OCI-LY7 (cell line): ENCODE measurements at regions not wholly inside any gene's neighbourhood (a gene's known extent, or its start where the extent isn't known, plus 50 kb on each side); places are given as distances from the start of the nearest gene placed in this dataset.

Source experiments
- CTCF ChIP-seq: fragments of 200-600 bp; sonication (generic); conservative IDR thresholded peaks from 2 replicates; pipeline ENCODE4 v1.5.1; 2014; ENCODE audit warnings: mild to moderate bottlenecking, antibody characterized with exemption, low read length, moderate library complexity, mixed read lengths
- EZH2phosphoT487 ChIP-seq: fragments of 200-600 bp; sonication (generic); IDR thresholded peaks from 2 replicates; pipeline ENCODE4 v1.6.1; 2018; ENCODE audit warnings: low read depth, borderline replicate concordance, mild to moderate bottlenecking, mixed run types, antibody characterized with exemption, low read length, moderate library complexity, mixed read lengths

GRCh38 chr18:28438381-28438780, 261.5 kb upstream of the CDH2 start:
- TF ChIP-seq CTCF (no peak), EZH2phosphoT487 (no peak)
